Sciatic nerve (tissue), 2 donors: ENCODE measurements at regions not wholly inside any gene's neighbourhood (a gene's known extent, or its start where the extent isn't known, plus 50 kb on each side); places are given as distances from the start of the nearest gene placed in this dataset.
"Not testable (repeated sequence)": the region's sequence is repeated elsewhere in the genome, so short reads cannot be mapped to it uniquely, and the experiment has no call there.

ENCODE experiments used
- ATAC-seq: fragments of 200-7000 bp; cut with Tn5 transposase; one replicate; pipeline ENCODE4 v1.9.1; 2020; ENCODE audit warnings: mild to moderate bottlenecking, moderate library complexity
- DNase-seq: peaks from one replicate; pipeline ENCODE4 v3.0.0-alpha.2; 2020; ENCODE audit warnings: low spot score
- intact Hi-C: fragments of 100-400 bp; cut with DNase I; formaldehyde crosslinking; loops from one replicate; pipeline ENCODE4 v1.14.2; 2022
- donor health status: DM: no; HTN: no; CAD: no.
- donor health status: DM: no; HTN: no; CAD: no.

- ATAC-seq (no peak), DNase-seq (no peak)
- intact Hi-C loops: no loop called here
Measured at GRCh38 chr22:27588915-27589314, 212.6 kb downstream of the MN1 start.

- no peak for DNase-seq
- no peak for ATAC-seq
- intact Hi-C loops: no loop called here
Measured at GRCh38 chr22:27591060-27591459, 210.5 kb downstream of the MN1 start.

- ATAC-seq (no peak), DNase-seq (no peak)
- intact Hi-C loops: no loop called here
Measured at GRCh38 chr22:27593378-27593777, 208.2 kb downstream of the MN1 start.

GRCh38 chr22:27594020-27594419 lies 207.5 kb downstream of the MN1 start:
- intact Hi-C loops: no loop called here
- ATAC-seq (no peak), DNase-seq (no peak)

- ATAC-seq (no peak), DNase-seq (no peak)
- intact Hi-C loops: no loop called here
Measured at GRCh38 chr22:27594474-27595134, 207.0 kb downstream of the MN1 start.

GRCh38 chr22:27596133-27596870 lies 205.3 kb downstream of the MN1 start:
- DNase-seq (no peak), ATAC-seq (no peak)
- intact Hi-C loops: no loop called here

- intact Hi-C loops: no loop called here
- no peak for DNase-seq
- no peak for ATAC-seq
Measured at GRCh38 chr22:27597703-27598444, 203.7 kb downstream of the MN1 start.

GRCh38 chr22:27598792-27599191 lies 202.8 kb downstream of the MN1 start:
- DNase-seq (no peak), ATAC-seq (no peak)
- intact Hi-C loops: no loop called here

- intact Hi-C loops: loop anchor here (10.0 kb wide), 1 partner anchor 204 kb away; the partner anchor contains the start of gene MN1
- no peak for DNase-seq
- ATAC-seq: peak; percentile 34
Measured at GRCh38 chr22:27601195-27601594, 200.4 kb downstream of the MN1 start.

- DNase-seq (no peak), ATAC-seq (no peak)
- intact Hi-C loops: loop anchor here (10.0 kb wide), 1 partner anchor 202 kb away; the partner anchor contains the start of gene MN1
Measured at GRCh38 chr22:27602390-27602789, 199.2 kb downstream of the MN1 start.

- DNase-seq (no peak), ATAC-seq (no peak)
- intact Hi-C loops: loop anchor here (10.0 kb wide), 1 partner anchor 202 kb away; the partner anchor contains the start of gene MN1
Measured at GRCh38 chr22:27603111-27603799, 198.3 kb downstream of the MN1 start.

GRCh38 chr22:27603800-27604144 lies 197.8 kb downstream of the MN1 start:
- intact Hi-C loops: loop anchor here (10.0 kb wide), 1 partner anchor 201 kb away; the partner anchor contains the start of gene MN1
- no peak for DNase-seq
- ATAC-seq: no peak

GRCh38 chr22:27605390-27605789 lies 196.2 kb downstream of the MN1 start:
- intact Hi-C loops: loop anchor here (10.0 kb wide), 1 partner anchor 199 kb away; the partner anchor contains the start of gene MN1
- no peak for ATAC-seq
- DNase-seq: no peak

GRCh38 chr22:27607750-27608149 lies 193.8 kb downstream of the MN1 start:
- intact Hi-C loops: loop anchor here (10.0 kb wide), 1 partner anchor 197 kb away; the partner anchor contains the start of gene MN1
- DNase-seq, ATAC-seq: not testable (repeated sequence)

- no peak for DNase-seq
- peak; percentile 53 for ATAC-seq
- intact Hi-C loops: loop anchor here (10.0 kb wide), 1 partner anchor 195 kb away; the partner anchor contains the start of gene MN1
Measured at GRCh38 chr22:27609451-27609888, 192.1 kb downstream of the MN1 start.

GRCh38 chr22:27610164-27610563 lies 191.4 kb downstream of the MN1 start:
- DNase-seq, ATAC-seq, intact Hi-C loops: not testable (repeated sequence)

GRCh38 chr22:27610863-27611786 lies 190.4 kb downstream of the MN1 start:
- ATAC-seq (no peak), DNase-seq (no peak)
- intact Hi-C loops: no loop called here

GRCh38 chr22:27612115-27612514 lies 189.4 kb downstream of the MN1 start:
- ATAC-seq: no peak
- no peak for DNase-seq
- intact Hi-C loops: no loop called here
